ENCODE measurements at regions not wholly inside any gene's neighbourhood (a gene's known extent, or its start where the extent isn't known, plus 50 kb on each side); places are given as distances from the start of the nearest gene placed in this dataset.

DNA sequence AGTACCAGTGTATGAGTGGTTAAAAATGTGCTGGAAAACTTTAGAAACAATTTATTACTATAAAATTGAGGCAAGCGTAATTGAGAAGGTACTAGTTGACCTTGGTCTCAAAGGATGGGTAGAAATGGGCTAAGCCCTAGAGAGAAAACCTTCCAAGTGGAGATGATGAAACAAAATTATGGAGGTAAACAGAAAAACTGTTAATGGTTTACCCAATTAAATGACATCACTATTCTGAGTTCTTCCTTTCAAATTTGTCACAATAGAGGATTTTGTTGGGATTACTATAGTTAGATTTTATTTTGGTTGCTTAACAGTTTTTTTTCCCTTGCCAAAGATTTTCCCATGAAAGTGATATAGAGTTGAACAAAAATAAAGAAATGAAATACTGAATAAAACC, 1302.5 kb upstream of the TENM3 start:
- no peak overlapping the region for H3K4me3 ChIP-seq (ENCODE audit: low read depth, low read length)
- TF ChIP-seq, protein P1, sequence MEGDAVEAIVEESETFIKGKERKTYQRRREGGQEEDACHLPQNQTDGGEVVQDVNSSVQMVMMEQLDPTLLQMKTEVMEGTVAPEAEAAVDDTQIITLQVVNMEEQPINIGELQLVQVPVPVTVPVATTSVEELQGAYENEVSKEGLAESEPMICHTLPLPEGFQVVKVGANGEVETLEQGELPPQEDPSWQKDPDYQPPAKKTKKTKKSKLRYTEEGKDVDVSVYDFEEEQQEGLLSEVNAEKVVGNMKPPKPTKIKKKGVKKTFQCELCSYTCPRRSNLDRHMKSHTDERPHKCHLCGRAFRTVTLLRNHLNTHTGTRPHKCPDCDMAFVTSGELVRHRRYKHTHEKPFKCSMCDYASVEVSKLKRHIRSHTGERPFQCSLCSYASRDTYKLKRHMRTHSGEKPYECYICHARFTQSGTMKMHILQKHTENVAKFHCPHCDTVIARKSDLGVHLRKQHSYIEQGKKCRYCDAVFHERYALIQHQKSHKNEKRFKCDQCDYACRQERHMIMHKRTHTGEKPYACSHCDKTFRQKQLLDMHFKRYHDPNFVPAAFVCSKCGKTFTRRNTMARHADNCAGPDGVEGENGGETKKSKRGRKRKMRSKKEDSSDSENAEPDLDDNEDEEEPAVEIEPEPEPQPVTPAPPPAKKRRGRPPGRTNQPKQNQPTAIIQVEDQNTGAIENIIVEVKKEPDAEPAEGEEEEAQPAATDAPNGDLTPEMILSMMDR (conservative IDR thresholded peaks at IDR 0.05; ENCODE audit: low read depth, low read length): no peak
- no peak for DNase-seq (ENCODE audit: low read depth)

DNA sequence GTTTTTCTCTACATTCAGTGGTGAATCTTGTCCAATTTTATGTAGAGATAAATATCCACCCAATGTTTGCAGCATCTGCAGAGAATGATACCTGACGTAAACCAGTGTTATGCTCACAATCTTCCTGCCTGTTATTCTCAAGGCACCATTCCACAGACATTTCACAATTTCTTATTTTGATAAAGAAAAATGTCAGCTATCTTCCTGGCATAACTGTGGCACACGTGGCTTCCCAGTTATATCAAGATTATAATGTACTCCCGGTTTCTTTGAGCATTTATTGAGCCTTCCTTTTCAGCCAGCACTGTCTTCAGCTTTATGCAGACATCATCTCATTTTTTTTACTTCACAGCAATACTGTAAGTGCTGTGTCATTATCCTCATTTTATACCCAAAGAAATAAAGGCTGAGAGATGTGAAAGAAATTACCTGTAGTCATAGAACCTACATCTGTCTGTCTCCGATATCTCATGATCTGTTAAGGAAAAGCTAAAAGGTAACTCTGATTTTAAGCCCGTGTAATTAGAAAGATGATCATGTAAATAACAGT, 1300.8 kb upstream of the TENM3 start:
- no peak overlapping the region for H3K4me3 ChIP-seq (ENCODE audit: low read depth, low read length)
- DNase-seq (ENCODE audit: low read depth): no peak
- TF ChIP-seq, protein P1 (conservative IDR thresholded peaks at IDR 0.05; ENCODE audit: low read depth, low read length): no peak

DNA sequence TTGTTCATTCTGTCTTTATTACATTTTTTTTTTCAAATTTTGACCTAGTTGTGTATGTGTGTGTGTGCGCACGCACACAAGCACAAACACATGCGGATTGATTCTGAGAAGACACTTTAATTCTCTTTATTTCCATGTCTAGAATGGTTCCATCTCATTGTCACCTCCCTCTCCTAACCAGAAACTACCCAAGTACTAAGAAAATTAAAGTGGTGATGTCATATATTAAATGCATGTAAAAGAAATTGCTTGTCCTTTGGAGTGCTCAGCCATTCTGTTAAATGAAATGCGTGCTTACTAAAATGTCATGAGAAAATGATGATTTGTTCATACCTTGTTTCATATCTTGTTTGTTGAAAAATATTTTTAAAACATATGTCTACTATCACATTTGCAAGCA, 1297.0 kb upstream of the TENM3 start:
- no peak overlapping the region for H3K4me3 ChIP-seq (ENCODE audit: low read depth, low read length)
- no peak for DNase-seq (ENCODE audit: low read depth)
- TF ChIP-seq, protein P1 (conservative IDR thresholded peaks at IDR 0.05; ENCODE audit: low read depth, low read length): no peak

DNA sequence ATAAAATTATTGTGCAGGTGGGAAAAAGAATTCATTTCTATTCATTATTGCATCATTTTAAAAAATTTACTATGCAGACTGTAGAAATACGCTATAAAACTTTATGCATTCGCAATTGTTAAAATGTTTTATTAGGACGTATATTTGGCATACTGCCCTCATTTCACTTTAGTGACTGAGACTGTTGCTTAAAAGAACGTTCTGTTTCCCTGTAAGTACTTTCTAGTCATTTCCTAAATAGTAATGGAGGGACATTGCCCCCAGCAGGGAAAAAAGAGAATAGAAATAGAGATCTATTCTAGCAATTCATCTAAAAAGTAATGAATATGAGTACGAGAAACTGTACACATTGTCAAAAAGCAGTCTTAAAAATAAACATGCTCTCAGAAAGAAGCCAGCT, 1295.8 kb upstream of the TENM3 start:
- no peak for DNase-seq (ENCODE audit: low read depth)
- H3K4me3 ChIP-seq (ENCODE audit: low read depth, low read length): no peak overlapping the region
- TF ChIP-seq, protein P1 (conservative IDR thresholded peaks at IDR 0.05; ENCODE audit: low read depth, low read length): peak; percentile 52

DNA sequence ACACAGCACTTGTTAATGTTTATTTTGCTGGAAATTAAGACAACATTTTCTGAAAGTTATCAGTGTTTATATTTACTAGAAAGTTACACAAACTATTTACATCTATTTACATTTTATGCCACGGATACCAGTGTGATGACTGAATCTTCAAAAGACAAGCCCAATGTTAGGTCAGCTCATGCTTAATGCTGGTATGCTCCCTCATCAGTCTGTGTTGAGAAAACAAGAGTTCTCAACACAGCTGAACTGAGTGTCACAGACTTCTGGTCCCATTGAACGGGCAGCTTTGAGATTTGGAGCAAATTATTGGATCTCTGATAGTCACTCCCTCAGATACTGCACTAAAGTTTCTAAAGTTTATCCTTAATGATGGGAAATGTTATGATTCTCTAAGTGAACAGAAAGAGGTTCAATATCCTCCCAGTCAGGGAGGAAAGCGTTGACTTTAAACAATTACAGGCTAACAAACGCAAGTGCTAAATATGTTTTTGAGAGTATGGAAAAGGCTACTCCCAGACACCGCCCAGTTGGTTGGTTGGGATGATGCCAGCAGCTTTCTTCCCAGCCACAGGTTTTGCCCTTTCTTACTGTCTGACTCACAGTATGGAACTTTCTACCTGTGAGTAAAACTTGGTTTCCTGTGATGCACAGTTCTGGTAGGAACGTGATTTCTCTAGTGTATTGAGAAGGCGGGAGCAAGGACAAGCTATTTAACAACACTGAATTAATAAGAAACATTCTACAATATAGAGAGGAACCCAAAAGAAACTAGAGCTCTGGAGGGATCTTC, 1293.6 kb upstream of the TENM3 start:
- no peak for DNase-seq (ENCODE audit: low read depth)
- H3K4me3 ChIP-seq (ENCODE audit: low read depth, low read length): no peak overlapping the region
- TF ChIP-seq, protein P1 (conservative IDR thresholded peaks at IDR 0.05; ENCODE audit: low read depth, low read length): no peak

DNA sequence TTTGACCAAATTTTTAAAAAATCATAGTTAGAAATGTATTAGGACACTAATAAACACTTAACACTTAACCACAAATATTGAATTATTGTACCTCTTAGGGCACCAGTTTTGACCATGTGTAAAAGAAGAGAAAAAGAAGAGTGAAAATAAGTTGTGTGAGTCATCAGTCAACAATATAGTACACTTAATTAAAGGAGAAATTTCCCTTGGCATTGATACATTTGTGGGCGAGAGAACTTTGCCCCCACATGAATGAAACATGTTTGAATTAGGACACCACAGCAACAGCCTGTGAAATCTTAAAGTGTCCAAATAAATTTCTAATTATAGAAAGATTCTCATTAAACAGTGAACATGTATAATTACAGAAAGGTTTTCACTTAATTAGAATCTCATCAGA, 1292.8 kb upstream of the TENM3 start:
- DNase-seq (ENCODE audit: low read depth): no peak
- TF ChIP-seq, protein P1 (conservative IDR thresholded peaks at IDR 0.05; ENCODE audit: low read depth, low read length): no peak

DNA sequence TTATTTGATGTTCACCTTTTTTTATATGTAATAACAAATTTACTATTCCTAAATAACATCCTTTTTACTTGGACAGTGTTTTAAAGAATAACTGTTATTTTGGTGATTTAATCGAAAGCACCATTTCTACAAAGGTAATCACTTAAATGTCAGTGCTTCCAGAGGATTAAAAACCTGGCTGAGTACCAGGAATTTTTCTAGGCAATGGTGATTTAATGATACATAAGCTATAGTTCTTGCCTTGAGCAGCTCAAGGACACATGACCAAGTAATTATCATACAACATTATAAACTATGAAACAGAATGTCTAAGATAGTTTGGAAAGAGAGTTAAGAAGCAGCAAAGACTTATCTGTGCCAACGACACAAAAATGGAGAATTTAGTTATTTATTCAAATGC, 1291.9 kb upstream of the TENM3 start:
- TF ChIP-seq, protein P1 (conservative IDR thresholded peaks at IDR 0.05; ENCODE audit: low read depth, low read length): no peak
- H3K4me3 ChIP-seq (ENCODE audit: low read depth, low read length): no peak overlapping the region
- no peak for DNase-seq (ENCODE audit: low read depth)

More for the DNA sequence above, 1292.8 kb upstream of the TENM3 start:
- H3K4me3 ChIP-seq (ENCODE audit: low read depth, low read length): no peak overlapping the region

All from epithelial cell of proximal tubule (primary cell).